SW480 (cell line): ENCODE measurements at regions not wholly inside any gene's neighbourhood (a gene's known extent, or its start where the extent isn't known, plus 50 kb on each side); places are given as distances from the start of the nearest gene placed in this dataset.
"Not testable (repeated sequence)": the region's sequence is repeated elsewhere in the genome, so short reads cannot be mapped to it uniquely, and the experiment has no call there.

ENCODE experiments used
- DNase-seq: peaks from one replicate; pipeline ENCODE4 v3.0.0-alpha.2; 2016; ENCODE audit warnings: low spot score

GRCh38 chr3:74053970-74054516 lies 429.3 kb upstream of the PDZRN3 start:
- DNase-seq, result no peak

GRCh38 chr3:74049444-74049843 lies 424.7 kb upstream of the PDZRN3 start:
- no peak for DNase-seq

- no peak for DNase-seq
Measured at GRCh38 chr3:74048699-74049098, 424.0 kb upstream of the PDZRN3 start.

- DNase-seq, result no peak
Measured at GRCh38 chr3:74045000-74045399, 420.3 kb upstream of the PDZRN3 start.

- no peak for DNase-seq
Measured at GRCh38 chr3:74041068-74041675, 416.4 kb upstream of the PDZRN3 start.

- DNase-seq, result no peak
Measured at GRCh38 chr3:74039105-74039504, 414.4 kb upstream of the PDZRN3 start.

- DNase-seq, result no peak
Measured at GRCh38 chr3:74036568-74036967, 411.8 kb upstream of the PDZRN3 start.

- no peak for DNase-seq
Measured at GRCh38 chr3:74036102-74036501, 411.4 kb upstream of the PDZRN3 start.

GRCh38 chr3:74033806-74034205 lies 409.1 kb upstream of the PDZRN3 start:
- DNase-seq, result no peak

- DNase-seq, result no peak
Measured at GRCh38 chr3:74033381-74033780, 408.6 kb upstream of the PDZRN3 start.

GRCh38 chr3:74027121-74027520 lies 402.4 kb upstream of the PDZRN3 start:
- no peak for DNase-seq

GRCh38 chr3:74023395-74023794 lies 398.7 kb upstream of the PDZRN3 start:
- DNase-seq, result no peak

GRCh38 chr3:74021449-74021848 lies 396.7 kb upstream of the PDZRN3 start:
- no peak for DNase-seq

- no peak for DNase-seq
Measured at GRCh38 chr3:74009961-74010844, 385.5 kb upstream of the PDZRN3 start.

GRCh38 chr3:74004386-74004785 lies 379.6 kb upstream of the PDZRN3 start:
- no peak for DNase-seq

GRCh38 chr3:74003734-74004133 lies 379.0 kb upstream of the PDZRN3 start:
- no peak for DNase-seq

- no peak for DNase-seq
Measured at GRCh38 chr3:74001436-74001835, 376.7 kb upstream of the PDZRN3 start.

- no peak for DNase-seq
Measured at GRCh38 chr3:74000725-74001124, 376.0 kb upstream of the PDZRN3 start.

- no peak for DNase-seq
Measured at GRCh38 chr3:73999501-73999900, 374.8 kb upstream of the PDZRN3 start.

GRCh38 chr3:73990691-73991090 lies 365.9 kb upstream of the PDZRN3 start:
- not testable (repeated sequence) for DNase-seq

- DNase-seq, result no peak
Measured at GRCh38 chr3:73966733-73967132, 342.0 kb upstream of the PDZRN3 start.

GRCh38 chr3:73964818-73965217 lies 340.1 kb upstream of the PDZRN3 start:
- no peak for DNase-seq

- no peak for DNase-seq
Measured at GRCh38 chr3:73955494-73956070, 330.8 kb upstream of the PDZRN3 start.
